ENCODE measurements at regions not wholly inside any gene's neighbourhood (a gene's known extent, or its start where the extent isn't known, plus 50 kb on each side); places are given as distances from the start of the nearest gene placed in this dataset.

GRCh38 chrX:95974890-95975289 lies 709.8 kb upstream of the DIAPH2 start:
- TF ChIP-seq CTCF (IDR thresholded peaks at IDR 0.05; ENCODE audit: low read depth, low read length) (no peak), POLR2A (IDR thresholded peaks at IDR 0.05; ENCODE audit: extremely low read depth, insufficient read length) (no peak), MYC (IDR thresholded peaks at IDR 0.05; ENCODE audit: low read depth, low read length) (no peak)

Measured in NB4 (cell line).